Ishikawa (cell line): ENCODE measurements at regions not wholly inside any gene's neighbourhood (a gene's known extent, or its start where the extent isn't known, plus 50 kb on each side); places are given as distances from the start of the nearest gene placed in this dataset.

ENCODE experiments used
- CEBPB ChIP-seq: IDR thresholded peaks from 2 replicates; pipeline ENCODE4 v1.6.1; 2012
- CREB1 ChIP-seq: IDR thresholded peaks from 2 replicates; pipeline ENCODE4 v1.6.1; 2012; ENCODE audit warnings: low read depth
- EGR1 ChIP-seq: IDR thresholded peaks from 2 replicates; pipeline ENCODE4 v1.6.1; 2012
- EP300 ChIP-seq: IDR thresholded peaks from 2 replicates; pipeline ENCODE4 v1.6.1; 2012; ENCODE audit warnings: borderline replicate concordance
- FOXM1 ChIP-seq: IDR thresholded peaks from 2 replicates; pipeline ENCODE4 v1.6.1; 2012; ENCODE audit warnings: low read depth, borderline replicate concordance
- MAX ChIP-seq: IDR thresholded peaks from 2 replicates; pipeline ENCODE4 v1.6.1; 2012
- NFIC ChIP-seq: IDR thresholded peaks from 2 replicates; pipeline ENCODE4 v1.6.1; 2012
- RAD21 ChIP-seq: IDR thresholded peaks from 2 replicates; pipeline ENCODE4 v1.6.1; 2012; ENCODE audit warnings: low read depth
- REST ChIP-seq: IDR thresholded peaks from 2 replicates; pipeline ENCODE4 v1.6.1; 2012; ENCODE audit warnings: low read depth, mild to moderate bottlenecking
- TAF1 ChIP-seq: IDR thresholded peaks from 2 replicates; pipeline ENCODE4 v1.6.1; 2012; ENCODE audit warnings: low read depth, mild to moderate bottlenecking
- TCF12 ChIP-seq: IDR thresholded peaks from 2 replicates; pipeline ENCODE4 v1.6.1; 2012; ENCODE audit warnings: low read depth
- TEAD4 ChIP-seq: IDR thresholded peaks from 2 replicates; pipeline ENCODE4 v1.6.1; 2012
- USF1 ChIP-seq: IDR thresholded peaks from 2 replicates; pipeline ENCODE4 v1.6.1; 2012
- YY1 ChIP-seq: IDR thresholded peaks from 2 replicates; pipeline ENCODE4 v1.6.1; 2012; ENCODE audit warnings: low read depth
- ZBTB7A ChIP-seq: IDR thresholded peaks from 2 replicates; pipeline ENCODE4 v1.6.1; 2012; ENCODE audit warnings: low read depth

GRCh38 chr21:41621513-41621912, 113.6 kb upstream of the TMPRSS2 start:
- TF ChIP-seq FOXM1 = no peak
- no peak for TF ChIP-seq RAD21
- TF ChIP-seq CEBPB = no peak
- no peak for TF ChIP-seq ZBTB7A
- no peak for TF ChIP-seq TCF12
- no peak for TF ChIP-seq USF1
- TF ChIP-seq REST = no peak
- no peak for TF ChIP-seq TAF1
- TF ChIP-seq YY1 = no peak
- TF ChIP-seq NFIC = no peak
- no peak for TF ChIP-seq EGR1
- TF ChIP-seq MAX = no peak
- no peak for TF ChIP-seq TEAD4
- no peak for TF ChIP-seq EP300
- TF ChIP-seq CREB1 = no peak

GRCh38 chr21:41620982-41621381, 113.0 kb upstream of the TMPRSS2 start:
- TF ChIP-seq EP300 (no peak), NFIC (no peak), ZBTB7A (no peak), RAD21 (no peak), USF1 (no peak), FOXM1 (no peak), CREB1 (no peak), REST (no peak), YY1 (no peak), CEBPB (no peak), TEAD4 (no peak), TCF12 (no peak), MAX (no peak), TAF1 (no peak), EGR1 (no peak)

GRCh38 chr21:41620541-41620940, 112.6 kb upstream of the TMPRSS2 start:
- TF ChIP-seq NFIC = no peak
- no peak for TF ChIP-seq CREB1
- no peak for TF ChIP-seq USF1
- no peak for TF ChIP-seq TCF12
- no peak for TF ChIP-seq EGR1
- no peak for TF ChIP-seq MAX
- TF ChIP-seq REST = no peak
- no peak for TF ChIP-seq EP300
- no peak for TF ChIP-seq TAF1
- no peak for TF ChIP-seq TEAD4
- TF ChIP-seq FOXM1 = no peak
- no peak for TF ChIP-seq ZBTB7A
- no peak for TF ChIP-seq RAD21
- no peak for TF ChIP-seq YY1
- no peak for TF ChIP-seq CEBPB

- TF ChIP-seq CEBPB = no peak
- TF ChIP-seq TAF1 = no peak
- TF ChIP-seq TEAD4 = no peak
- TF ChIP-seq EGR1 = no peak
- no peak for TF ChIP-seq ZBTB7A
- no peak for TF ChIP-seq TCF12
- no peak for TF ChIP-seq CREB1
- no peak for TF ChIP-seq EP300
Observed at GRCh38 chr21:41616031-41616591, 108.2 kb upstream of the TMPRSS2 start.
